OCI-LY1 (cell line): ENCODE measurements at regions not wholly inside any gene's neighbourhood (a gene's known extent, or its start where the extent isn't known, plus 50 kb on each side); places are given as distances from the start of the nearest gene placed in this dataset.

Experiments
- CTCF ChIP-seq: fragments of 200-600 bp; sonication (generic), shearing (Covaris generic); IDR thresholded peaks from 2 replicates; pipeline ENCODE4 v1.5.1; 2017; ENCODE audit warnings: mild to moderate bottlenecking, antibody characterized with exemption, low read length, moderate library complexity, mixed read lengths
- EZH2 ChIP-seq: fragments of 200-600 bp; sonication (generic), shearing (Covaris generic); IDR thresholded peaks from 2 replicates; pipeline ENCODE4 v1.8.0; 2017; ENCODE audit warnings: borderline replicate concordance, mixed run types, mild to moderate bottlenecking, antibody characterized with exemption, low read length, moderate library complexity, mixed read lengths

GRCh38 chr5:61767231-61768080 lies 435.4 kb downstream of the ZSWIM6 start:
- TF ChIP-seq CTCF: no peak
- TF ChIP-seq EZH2: no peak
